ENCODE measurements at regions not wholly inside any gene's neighbourhood (a gene's known extent, or its start where the extent isn't known, plus 50 kb on each side); places are given as distances from the start of the nearest gene placed in this dataset.
A peak's percentile ranks its signal among the peaks of the same experiment; 100 is the strongest.
"Not testable (repeated sequence)": the region's sequence is repeated elsewhere in the genome, so short reads cannot be mapped to it uniquely, and the experiment has no call there.

DNA sequence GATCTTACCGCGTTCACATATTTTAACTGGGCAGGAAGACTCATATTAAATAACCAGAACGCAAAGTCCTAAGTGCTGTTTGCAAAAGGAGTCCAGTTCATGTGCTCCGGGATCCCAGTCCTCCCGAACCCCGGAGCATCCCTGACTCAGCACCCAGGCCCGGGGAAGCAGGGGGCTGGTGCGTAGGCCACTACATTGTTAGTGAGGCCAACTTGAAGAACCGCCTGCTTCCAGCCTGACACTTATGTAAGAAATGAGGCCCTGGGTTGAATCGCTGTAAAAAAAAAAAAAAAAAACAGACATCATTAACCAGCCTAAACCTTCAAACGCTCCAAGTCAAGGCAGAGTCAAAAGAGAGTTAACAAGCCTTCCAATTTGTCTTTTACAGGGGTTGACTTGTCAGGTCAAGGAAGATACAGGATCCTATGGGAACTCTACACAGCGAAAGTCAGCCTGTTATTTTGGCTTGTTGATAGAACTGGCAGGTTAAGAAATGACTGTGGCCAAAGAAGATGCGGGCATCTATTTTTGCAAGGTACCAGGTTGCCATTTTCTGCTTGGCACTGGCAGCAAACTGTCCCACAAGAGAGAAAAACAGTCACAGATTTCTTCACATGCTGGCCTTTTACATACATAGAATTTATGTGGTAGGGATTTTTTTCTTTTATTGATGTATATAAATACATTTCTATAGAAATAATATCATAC, 93.3 kb downstream of the ACTL7B start:
- DNase-seq = no peak

DNA sequence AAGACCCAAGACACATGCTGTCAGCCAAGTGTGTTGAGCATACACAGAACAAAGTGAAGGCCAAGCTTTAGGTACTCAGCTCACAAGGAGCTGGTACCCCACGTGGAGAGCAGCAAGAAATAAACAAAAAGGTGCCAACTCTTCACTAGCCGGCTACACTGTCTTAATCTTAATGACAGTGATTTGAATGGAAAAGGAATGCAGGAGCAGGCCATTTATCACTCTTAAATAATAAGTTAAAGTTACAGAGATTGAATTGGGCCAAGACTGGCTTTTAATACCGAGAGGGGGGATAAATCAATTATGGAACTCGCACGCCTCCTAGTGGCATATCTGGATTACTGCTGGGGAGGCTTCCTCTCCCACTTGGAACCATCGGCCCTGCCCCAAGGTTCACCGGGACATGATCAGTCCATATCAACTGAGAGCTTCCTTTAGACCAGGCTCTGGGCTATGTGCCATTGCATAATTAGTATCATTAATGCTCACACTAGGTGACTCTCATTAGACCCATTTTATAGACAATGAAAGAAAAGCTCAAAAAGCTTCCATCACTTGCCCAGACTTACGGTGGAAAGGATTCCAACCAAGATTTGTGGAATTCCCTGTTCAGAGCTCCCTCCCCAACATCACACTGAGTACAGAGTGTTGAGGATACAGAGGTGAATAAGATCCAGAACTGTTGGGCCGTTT, 94.0 kb downstream of the ACTL7B start:
- peak; percentile 68 for DNase-seq

DNA sequence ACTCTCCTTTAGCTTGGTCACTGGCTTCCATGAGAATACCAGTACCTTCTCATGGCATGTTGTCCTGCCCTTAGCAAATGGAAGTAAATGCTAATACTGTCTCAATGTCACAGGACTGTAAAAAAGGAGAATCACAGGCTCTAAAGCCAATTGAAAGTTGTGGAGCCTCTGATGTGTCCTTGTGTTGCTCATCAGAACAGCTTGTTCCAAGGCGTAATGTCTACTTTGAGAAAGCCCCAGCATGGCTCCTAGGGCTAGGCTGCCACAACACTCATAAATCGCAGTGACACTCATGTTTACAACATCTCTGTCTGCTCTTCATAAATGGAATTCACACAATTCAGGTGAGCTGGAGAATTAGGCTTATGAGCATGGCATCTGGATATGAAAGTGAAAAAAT, 94.9 kb downstream of the ACTL7B start:
- DNase-seq = peak; percentile 16

DNA sequence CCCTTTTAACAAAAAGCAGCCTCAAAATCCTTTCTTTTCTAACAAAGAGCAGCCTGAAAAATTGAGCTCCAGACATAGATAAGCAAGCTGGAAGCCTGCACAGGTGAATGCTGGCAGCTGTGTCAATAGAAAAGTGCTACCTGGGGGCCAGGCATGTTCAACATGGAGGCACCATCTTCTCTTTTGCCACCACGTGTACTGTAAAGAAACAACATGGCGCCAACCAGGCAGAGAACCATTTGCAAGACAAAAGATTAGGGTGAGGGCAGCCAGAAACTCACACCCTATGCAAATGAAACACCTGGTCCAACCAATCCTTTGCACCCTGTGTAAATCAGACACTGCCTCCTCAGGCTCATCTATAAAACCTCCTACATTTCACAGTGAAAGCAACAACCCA, 96.0 kb downstream of the ACTL7B start:
- DNase-seq = peak; percentile 98

DNA sequence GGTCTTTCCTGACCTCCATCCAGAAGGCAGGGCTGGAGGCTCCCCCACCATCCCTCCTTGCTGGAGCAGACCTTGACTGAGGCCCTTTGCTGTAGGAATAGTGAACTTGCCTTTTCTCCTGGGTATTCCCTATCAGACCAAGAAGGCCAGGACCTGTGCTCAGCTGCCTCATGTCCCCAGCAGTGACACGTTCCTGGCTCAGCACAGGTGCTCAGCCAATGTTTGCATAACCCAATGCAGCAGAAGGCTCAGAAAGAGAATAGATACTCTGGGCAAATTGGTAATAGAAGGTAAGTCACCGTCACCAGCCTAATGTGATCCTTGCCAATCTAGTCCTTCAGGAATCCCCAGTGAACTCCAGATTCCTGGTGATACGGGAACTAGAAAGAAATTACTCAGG, 96.4 kb downstream of the ACTL7B start:
- peak; percentile 86 for DNase-seq

DNA sequence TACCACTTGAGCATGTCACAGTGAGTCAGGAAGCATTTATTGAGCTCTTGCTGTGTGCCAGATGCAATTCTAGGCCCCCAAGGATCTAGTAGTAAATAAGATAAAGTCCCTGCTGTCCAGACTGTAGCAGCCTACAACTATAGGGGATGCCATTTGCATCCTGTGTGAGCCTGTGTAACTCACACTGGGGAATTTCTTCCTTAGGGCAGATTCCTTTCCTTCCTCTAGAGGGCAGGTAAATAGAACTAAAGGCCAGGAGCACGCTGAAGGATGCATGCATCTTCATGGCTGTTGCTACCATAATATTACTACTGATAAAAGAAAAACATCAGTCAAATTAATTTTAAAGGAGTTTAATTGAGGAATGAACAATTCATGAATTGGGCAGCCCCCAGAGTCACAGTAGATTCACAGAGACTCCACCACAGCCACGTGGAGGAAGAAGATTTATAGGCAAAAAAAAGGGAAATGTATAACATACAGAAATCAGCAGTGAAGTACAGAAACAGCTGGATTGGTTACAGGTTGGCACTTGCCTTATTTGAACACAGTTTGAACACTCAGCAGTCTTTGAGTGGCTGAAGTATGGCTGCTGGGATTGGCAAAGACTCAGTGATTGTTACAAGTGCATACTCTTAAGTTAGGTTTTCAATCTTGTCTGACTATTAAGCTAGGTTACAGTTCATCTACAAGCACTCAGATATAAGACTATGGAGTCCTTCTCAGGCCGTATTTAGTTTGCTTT, 98.9 kb downstream of the ACTL7B start:
- peak; percentile 57 for DNase-seq

DNA sequence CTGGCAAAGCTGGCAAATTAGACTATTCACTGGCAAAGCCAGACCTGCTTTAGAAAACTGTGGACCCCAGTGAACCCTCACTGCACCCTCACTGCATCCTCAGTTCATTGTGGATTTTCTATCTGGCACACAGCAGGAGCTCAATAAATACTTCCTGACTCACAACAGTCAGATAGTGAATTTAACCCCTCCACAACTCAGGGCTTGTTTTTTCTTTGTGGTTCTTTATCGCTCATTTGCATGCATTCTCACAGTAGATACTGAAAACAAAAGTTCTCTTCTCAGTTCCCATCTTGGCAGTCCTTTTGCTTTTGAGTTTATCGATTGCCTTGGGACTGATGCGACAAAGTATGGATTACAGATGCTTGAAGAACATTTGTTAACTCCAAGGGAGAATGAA, 99.8 kb downstream of the ACTL7B start:
- peak; percentile 3 for DNase-seq

DNA sequence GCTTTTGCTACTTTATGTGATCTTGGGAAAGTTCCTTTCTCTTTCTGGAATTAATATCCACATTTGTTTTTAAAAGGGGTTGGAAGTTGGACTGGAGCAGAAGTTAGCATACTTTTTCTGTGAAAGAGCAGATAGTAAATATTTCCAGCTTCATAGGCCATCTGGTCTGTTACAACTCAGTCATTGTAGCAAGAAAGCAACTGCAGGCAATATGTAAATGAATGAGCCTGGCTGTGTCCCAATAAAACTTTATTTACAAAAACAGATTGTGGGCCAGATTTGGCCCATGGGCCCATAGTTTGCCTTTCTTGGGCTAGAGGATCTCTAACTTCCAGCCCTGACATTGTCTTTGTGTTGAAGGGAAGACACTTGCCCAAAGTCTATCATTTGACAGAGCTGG, 104.4 kb downstream of the ACTL7B start:
- no peak for DNase-seq

DNA sequence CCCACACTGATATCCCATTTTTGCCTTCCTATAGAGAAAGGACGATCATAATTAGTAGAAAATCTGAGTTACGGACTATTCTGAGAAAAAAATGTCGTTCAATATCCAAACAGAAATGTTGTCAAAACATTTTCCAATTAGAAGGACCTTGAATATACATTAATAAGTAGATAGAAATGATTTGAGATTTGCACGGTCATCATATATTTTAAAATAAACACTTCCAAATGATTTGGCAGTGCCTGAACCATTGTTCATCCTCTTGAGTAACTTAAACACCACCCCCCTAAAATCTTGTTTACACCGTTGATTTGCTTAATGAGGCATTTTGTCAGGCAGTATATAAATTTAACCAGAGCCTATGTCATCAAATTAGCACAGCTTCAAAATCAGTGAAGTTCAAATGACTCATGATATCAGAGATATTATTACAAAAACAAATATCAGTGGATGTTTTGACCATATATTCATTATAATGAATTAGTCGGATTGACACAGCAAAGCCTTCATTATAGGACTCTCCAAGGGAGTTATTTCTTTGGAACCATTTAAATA, 105.0 kb downstream of the ACTL7B start:
- DNase-seq = no peak

DNA sequence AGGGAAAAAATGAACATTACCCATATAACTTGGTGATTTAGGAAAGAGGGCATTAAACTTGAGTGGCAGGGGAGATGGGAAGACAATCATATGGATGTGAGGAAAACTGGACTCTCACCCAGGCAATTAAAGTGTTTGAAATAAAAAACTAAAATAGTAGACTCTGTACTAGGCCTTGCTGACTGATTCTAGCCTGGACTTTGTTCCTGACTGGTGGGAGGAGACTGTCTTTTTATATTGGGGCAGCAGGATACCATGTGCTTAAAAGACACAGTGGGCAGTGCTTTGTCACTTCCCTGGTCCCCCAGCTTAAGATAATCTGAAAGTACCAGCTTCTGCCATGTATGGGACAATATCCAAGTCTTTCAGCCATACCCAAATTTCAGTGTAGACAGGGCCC, 107.0 kb downstream of the ACTL7B start:
- DNase-seq = no peak

DNA sequence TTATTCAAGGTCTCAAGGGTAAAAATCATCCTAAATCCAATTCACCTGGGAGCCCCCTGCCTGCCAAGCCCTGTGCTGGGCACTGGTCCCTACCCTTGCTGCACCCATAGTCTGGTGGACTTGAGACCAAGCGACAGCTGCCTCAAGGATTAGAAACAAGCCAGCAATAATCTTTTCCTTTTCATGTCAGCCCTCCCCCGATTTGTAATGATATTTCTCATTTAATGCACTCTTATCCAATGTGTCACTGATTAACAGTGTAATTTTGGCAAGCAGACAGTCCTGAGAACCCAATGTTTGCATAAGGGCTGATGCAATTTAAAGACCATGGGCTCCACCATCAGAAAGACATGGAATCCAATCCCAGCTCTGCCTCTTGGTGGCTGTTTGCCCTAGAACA, 108.9 kb downstream of the ACTL7B start:
- no peak for DNase-seq

DNA sequence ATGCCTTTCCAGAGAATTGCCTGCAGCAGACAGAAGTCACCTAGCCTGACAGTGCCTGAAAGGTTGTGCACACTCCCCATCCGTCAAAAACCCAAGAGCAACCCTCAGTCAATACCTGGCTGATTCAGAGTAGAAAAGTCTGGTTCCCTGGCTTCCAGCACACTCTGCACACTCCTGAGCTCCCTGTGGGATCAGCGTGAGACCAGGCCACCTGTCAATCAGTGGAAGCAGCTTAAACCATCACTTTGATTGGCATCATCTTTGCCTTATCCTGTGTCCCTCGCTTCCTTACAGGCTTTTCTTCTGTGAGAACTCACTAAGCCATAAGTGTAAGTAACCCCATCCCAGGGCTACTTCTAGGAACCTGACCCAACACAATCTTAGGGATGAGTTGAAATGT, 109.8 kb downstream of the ACTL7B start:
- no peak for DNase-seq

DNA sequence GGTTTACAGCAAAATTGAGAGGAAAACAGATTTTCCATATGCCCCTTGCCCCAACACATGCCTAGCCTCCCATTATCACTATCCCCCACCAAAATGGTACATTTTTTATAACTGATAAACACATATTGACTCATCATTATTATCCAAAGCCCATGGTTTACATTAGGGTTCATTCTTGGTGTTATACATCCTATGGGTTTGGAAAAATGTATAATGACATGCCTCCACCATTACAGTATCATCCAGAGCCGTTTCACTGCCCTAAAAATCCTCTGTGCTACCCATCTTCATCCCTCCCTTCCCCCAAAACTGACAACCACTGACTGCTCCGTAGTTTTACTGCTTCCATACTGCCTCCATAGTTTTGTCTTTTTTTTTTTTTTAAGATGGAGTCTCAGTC, 111.1 kb downstream of the ACTL7B start:
- no peak for DNase-seq

DNA sequence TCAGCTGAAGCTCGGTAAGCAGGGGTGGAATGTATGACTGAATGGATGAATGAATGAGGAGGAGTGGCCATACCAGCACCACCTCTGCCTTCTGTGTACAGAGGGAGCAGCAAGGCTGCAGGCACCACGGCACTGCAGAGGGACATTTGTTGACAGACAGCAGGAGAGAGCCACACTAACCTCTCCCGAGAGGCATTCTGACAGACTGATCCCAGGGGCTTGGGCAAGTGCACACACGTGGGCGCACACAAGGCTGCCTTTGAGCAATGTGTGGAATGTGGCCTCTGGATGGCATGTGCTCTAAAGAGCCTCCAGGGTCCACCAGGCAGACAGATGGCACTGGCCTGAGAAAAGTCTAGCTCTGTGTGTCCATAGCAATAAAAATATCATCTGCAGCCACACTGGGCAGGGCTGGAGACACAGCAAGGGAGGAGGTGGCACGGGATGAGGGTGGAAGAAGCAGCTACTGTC, 111.8 kb downstream of the ACTL7B start:
- DNase-seq = peak; percentile 61

DNA sequence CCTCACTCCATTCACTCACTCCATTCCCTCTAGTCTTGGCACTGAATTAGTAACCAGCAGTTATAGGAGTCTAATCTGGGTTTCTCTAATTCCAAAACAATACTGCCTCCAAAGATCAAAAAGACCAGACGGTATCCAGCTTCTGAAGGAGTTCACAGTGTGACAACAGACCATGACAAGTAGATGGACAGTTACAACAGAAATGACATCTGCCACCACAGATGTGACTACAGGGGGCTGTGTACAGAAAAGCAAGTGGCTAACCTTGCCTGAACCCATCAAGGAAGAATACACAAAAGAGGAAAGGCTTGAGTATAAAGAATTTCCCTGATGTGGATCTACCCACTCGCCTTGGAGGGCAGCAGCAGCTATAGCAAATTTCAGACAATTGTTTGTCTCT, 112.4 kb downstream of the ACTL7B start:
- DNase-seq = peak; percentile 42

DNA sequence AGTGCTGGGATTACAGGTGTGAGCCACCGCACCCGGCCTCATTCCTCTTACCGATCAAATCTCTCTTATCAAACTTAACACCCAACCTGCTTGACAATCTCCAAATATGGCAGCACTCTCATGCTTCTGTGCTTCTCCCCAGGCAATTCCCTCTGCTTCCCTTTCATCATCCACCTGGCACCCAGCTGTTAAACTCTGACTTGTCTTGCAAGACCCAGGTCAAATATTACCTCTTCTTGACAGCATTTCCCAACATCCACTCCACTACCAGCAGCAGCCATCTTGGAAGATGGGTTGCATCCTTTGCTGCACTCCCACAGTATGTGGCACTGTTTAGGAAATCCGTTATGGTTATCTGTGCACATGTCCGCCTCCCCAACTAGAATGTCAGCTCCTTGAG, 113.6 kb downstream of the ACTL7B start:
- no peak for DNase-seq

DNA sequence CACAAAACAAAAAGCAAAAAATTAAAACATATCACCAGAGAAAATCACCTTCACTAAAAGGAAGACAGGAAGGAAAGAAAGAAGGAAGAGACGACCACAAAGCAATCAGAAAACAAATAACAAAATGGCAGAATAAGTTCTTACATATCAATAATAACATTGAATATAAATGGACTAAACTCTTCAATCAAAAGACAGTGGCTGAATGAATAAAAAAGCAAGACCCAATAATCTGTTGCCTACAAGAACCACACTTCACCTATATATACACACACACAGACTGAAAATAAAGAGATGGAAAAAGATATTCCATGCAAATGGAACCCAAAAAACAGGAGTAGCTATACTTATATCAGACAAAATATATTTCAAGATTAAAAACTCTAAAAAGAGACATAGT, 124.5 kb downstream of the ACTL7B start:
- DNase-seq = not testable (repeated sequence)

DNA sequence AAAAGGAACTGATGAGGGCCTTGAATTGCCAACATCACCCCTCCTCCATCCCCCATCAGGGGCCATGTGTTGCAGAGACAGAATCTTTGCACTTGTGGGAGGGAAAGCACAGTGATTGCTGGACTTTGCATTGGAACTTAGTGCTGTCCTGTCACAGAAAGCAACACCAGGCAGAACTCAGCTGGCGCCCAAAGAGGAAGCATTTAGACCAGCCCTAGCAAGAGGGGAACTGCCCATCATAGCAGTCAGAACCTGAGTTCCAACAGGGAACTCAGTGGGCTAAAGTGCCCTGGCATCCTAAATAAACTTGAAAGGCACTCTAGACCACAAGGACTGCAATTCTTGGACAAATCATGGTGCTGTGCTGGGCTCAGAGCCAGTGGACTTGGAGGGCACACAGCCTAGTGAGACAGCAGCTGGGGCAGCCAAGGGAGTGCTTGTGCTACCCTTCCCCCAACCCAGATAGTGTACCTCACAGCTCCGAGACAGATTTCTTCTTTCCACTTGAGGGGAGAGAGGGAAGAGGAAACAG, 128.1 kb downstream of the ACTL7B start:
- no peak for DNase-seq

DNA sequence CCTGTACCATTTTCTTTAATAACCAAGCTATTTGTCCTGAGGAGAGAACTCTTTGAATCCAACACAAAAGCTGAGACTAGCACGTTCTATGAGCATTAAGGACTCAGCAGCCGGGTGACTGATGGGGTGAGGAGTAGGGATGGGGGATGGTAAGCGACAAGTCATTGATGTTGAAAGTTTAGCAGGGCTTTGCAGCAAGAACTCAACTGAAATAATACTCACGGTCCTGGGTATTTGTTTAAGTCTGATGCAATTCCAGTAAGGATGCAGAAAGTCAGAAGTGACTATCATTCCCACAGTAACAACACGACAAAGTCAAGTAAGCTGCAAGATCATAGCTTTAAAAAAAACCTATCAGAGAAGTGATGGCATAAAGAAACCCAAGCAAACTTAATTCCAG, 131.1 kb downstream of the ACTL7B start:
- no peak for DNase-seq

DNA sequence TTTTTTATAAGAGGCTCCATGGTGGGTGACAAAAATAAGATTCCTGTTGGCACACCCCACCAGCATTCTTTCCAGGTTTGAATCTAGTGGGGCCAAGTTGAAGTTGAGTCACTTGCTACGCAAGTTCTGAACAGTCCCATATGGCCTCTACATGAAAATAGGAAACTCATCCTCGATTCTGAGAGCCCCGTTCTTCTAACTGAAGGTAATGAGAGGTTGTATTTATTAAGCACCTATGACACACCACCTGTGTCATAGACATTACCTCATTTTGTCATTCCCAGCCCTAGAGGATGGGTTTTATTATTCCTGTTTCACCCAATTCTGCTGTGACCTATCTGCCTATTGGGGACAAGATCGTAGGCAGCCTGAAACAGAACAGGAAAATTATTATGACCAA, 131.7 kb downstream of the ACTL7B start:
- no peak for DNase-seq

DNA sequence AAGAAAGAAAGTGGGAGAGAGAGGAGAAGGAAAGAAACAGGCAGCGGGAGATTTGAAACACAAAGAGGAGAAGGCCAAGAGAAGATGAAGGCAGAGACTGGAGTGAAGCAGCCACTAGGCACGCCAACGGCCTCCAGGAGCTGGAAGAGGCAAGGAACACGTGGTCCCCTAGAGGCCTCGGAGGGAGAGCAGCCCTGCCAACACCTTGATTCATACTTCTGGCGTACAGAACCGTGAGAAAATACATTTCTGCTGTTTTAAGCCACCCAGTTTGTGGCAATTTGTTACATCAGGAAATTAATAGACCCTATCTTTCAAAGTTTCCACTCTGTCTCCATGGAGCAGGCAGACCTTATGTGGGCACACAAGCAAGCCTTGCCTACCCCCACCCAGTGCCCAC, 133.4 kb downstream of the ACTL7B start:
- no peak for DNase-seq

DNA sequence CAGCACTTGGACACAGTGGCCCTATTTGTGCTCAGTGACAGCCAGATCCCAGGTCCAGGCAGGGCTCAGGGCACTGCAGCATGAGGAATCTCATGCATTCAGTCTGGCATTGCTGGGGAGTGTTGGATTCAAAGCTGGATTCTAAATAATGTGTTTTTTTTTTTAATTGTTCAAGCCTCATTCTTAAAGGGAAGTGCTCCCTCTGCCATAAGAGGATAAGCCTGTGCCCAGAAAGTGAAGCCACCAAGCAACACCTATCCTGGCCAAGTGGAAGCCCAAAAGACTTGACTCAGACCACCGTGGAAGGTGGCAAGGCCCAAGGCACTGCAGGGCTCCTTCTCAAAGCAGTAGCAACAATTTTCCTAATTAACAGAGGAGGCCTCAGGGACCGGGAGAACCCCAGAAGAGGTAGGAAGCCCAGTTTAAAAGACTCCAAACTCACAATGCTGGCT, 135.6 kb downstream of the ACTL7B start:
- DNase-seq = no peak

DNA sequence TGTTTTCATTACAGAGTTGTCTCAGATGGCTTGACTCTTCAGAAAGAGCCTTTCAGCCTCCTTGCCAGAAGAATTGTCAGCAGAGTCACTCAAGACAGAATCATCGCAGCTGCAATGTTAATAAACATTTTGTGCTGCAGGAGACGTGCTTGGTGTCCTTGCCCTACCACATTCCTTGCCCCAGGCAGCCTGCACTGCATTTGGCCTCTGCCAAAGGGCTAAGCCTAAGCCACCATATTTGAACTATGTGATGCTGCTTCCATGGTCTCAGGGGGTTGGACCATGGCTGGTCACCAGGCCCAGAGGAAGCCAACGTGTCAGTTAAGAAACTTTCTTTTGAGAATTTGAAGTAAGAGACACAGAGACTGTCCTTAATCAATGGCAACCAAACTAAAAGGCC, 145.4 kb downstream of the ACTL7B start:
- DNase-seq = no peak
